ENCODE measurements at regions not wholly inside any gene's neighbourhood (a gene's known extent, or its start where the extent isn't known, plus 50 kb on each side); places are given as distances from the start of the nearest gene placed in this dataset.

DNA sequence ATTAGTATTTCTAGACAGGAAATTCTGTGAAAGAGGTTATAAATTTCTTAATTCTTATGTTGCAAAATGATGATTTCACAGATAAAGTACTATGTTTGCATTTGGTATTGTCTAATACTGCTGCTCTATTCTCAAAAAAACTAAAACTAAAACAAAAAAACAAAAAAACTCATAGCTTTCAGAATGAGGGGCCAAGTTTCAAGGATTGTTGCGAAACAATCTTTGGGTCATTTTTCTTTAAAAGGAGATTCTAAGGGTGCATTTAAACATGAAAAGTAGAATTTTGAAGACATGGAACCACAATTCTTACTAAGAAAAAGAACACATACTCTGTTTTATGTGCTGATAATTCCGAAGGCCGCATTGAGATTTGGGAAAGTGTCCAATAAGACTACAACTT lies 645.1 kb downstream of the ADGRL2 start:
- H3K9me3 ChIP-seq (ENCODE audit: control insufficient read depth in 2 of 2, insufficient read depth in 1 of 2, low read length in 1 of 2): no peaks in the 10 kb centered on the region
- no peaks in the 10 kb centered on the region for H3K36me3 ChIP-seq (ENCODE audit: control insufficient read depth in 2 of 2, insufficient read depth in 2 of 2, low read length in 1 of 2)
- no peak for DNase-seq (ENCODE audit: low read depth in 6 of 9, low spot score in 9 of 9)
- H3K4me1 ChIP-seq (ENCODE audit: control insufficient read depth in 2 of 2, insufficient read depth in 2 of 2, low read length in 2 of 2): no peaks in the 10 kb centered on the region
- no peaks in the 10 kb centered on the region for H3K27me3 ChIP-seq (ENCODE audit: control insufficient read depth in 2 of 2, insufficient read depth in 1 of 2, low read length in 1 of 2)
- 96% methylated on average over 3 of the region's 3 CpGs for WGBS
- H3K27ac ChIP-seq (ENCODE audit: low read depth in 1 of 2, low read length in 1 of 2): no peak overlapping the region
- H3K4me3 ChIP-seq (ENCODE audit: low read length in 2 of 2): no peak overlapping the region

DNA sequence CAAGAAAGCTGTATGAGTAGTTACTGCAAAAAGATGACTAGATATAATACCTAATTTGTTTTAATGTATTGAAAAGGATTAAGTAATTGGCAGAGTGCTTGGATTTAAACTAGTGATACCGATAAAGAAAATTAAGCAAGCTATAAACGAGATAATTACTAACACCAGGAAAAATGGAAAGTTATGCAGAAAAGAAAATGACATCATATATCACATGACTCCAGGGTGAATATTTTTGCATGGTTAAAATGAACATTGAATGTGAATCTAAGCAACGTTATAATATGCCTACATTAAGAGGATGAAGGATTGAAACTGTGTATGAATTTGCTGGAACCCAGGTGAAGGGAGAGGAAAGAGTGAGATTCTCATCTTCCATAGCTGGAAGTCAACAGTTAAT lies 644.4 kb downstream of the ADGRL2 start:
- no peaks in the 10 kb centered on the region for H3K4me1 ChIP-seq (ENCODE audit: control insufficient read depth in 2 of 2, insufficient read depth in 2 of 2, low read length in 2 of 2)
- no peaks in the 10 kb centered on the region for H3K27me3 ChIP-seq (ENCODE audit: control insufficient read depth in 2 of 2, insufficient read depth in 1 of 2, low read length in 1 of 2)
- no peaks in the 10 kb centered on the region for H3K36me3 ChIP-seq (ENCODE audit: control insufficient read depth in 2 of 2, insufficient read depth in 2 of 2, low read length in 1 of 2)
- H3K27ac ChIP-seq (ENCODE audit: low read depth in 1 of 2, low read length in 1 of 2): no peak overlapping the region
- WGBS: 95% methylated on average over 3 of the region's 3 CpGs
- no peak overlapping the region for H3K4me3 ChIP-seq (ENCODE audit: low read length in 2 of 2)
- DNase-seq (ENCODE audit: low read depth in 6 of 9, low spot score in 9 of 9): no peak
- H3K9me3 ChIP-seq (ENCODE audit: control insufficient read depth in 2 of 2, insufficient read depth in 1 of 2, low read length in 1 of 2): no peaks in the 10 kb centered on the region

GRCh38 chr1:82441402-82441801 lies 640.7 kb downstream of the ADGRL2 start:
- no peaks in the 10 kb centered on the region for H3K27me3 ChIP-seq (ENCODE audit: control insufficient read depth in 2 of 2, insufficient read depth in 1 of 2, low read length in 1 of 2)
- no peaks in the 10 kb centered on the region for H3K36me3 ChIP-seq (ENCODE audit: control insufficient read depth in 2 of 2, insufficient read depth in 2 of 2, low read length in 1 of 2)
- H3K4me1 ChIP-seq (ENCODE audit: control insufficient read depth in 2 of 2, insufficient read depth in 2 of 2, low read length in 2 of 2): no peaks in the 10 kb centered on the region
- no peak overlapping the region for H3K4me3 ChIP-seq (ENCODE audit: low read length in 2 of 2)
- no peak for DNase-seq (ENCODE audit: low read depth in 6 of 9, low spot score in 9 of 9)
- no peaks in the 10 kb centered on the region for H3K9me3 ChIP-seq (ENCODE audit: control insufficient read depth in 2 of 2, insufficient read depth in 1 of 2, low read length in 1 of 2)
- WGBS: 95% methylated on average over 4 of the region's 4 CpGs
- H3K27ac ChIP-seq (ENCODE audit: low read depth in 1 of 2, low read length in 1 of 2): no peak overlapping the region

DNA sequence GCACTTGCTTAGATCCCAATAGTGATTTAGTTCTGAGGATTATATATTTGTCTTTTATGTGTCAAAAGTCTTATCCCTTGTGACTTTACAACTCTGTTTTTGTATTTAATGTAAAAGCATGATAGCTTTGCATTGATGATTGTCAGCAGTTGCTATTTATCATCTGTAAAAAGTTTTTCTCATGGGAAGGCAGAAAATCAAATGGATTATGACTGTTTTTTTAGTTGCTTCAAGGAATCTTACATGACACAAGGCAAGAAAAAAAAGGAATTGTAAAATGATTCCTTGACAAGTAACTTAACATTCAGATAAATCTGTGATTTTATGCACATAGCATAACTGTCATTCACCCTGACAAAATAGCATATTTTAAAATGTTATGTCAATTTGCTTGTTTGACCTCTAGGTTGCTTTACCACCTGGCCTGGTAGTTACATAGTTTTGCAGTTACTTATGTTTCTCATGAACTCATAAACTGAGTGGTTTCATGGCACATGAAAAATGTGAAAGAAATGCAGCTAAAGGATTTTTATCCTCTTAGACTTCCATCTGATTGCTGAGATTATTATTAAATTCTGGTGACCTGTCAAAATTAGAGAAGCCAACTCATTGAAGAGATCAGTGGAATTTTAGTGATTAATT lies 622.6 kb downstream of the ADGRL2 start:
- Histone ChIP-seq H3K27ac (ENCODE audit: low read depth in 1 of 2, low read length in 1 of 2) (no peak overlapping the region), H3K4me3 (ENCODE audit: low read length in 2 of 2) (no peak overlapping the region), H3K27me3 (ENCODE audit: control insufficient read depth in 2 of 2, insufficient read depth in 1 of 2, low read length in 1 of 2) (no peaks in the 10 kb centered on the region)

GRCh38 chr1:82421782-82422181 lies 621.0 kb downstream of the ADGRL2 start:
- no peak for DNase-seq (ENCODE audit: low read depth in 6 of 9, low spot score in 9 of 9)
- 84% methylated on average over 2 of the region's 2 CpGs for WGBS

More for the DNA sequence above, 622.6 kb downstream of the ADGRL2 start:
- Histone ChIP-seq H3K9me3 (ENCODE audit: control insufficient read depth in 2 of 2, insufficient read depth in 1 of 2, low read length in 1 of 2) (no peaks in the 10 kb centered on the region), H3K36me3 (ENCODE audit: control insufficient read depth in 2 of 2, insufficient read depth in 2 of 2, low read length in 1 of 2) (no peaks in the 10 kb centered on the region), H3K4me1 (ENCODE audit: control insufficient read depth in 2 of 2, insufficient read depth in 2 of 2, low read length in 2 of 2) (no peaks in the 10 kb centered on the region)
- no peak for DNase-seq (ENCODE audit: low read depth in 6 of 9, low spot score in 9 of 9)

DNA sequence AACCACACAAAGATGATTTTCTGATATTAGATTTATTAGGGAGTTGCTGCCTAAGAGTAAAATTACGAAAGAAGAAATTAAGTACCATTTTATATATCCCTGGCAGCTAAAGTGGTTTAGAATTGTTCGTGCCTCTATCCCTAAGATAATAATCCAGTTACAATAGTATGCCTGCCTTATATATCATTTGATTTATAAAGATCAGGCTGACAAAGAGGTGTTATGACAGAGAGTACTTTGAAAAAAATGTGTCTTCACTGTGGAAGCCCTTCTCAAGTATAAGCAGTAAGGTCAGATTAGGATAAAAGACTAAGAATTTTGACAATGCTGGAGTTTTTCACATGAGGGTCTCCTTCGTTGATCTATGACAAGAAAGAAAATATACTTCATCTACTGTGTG lies 619.9 kb downstream of the ADGRL2 start:
- Histone ChIP-seq H3K4me1 (ENCODE audit: control insufficient read depth in 2 of 2, insufficient read depth in 2 of 2, low read length in 2 of 2) (no peaks in the 10 kb centered on the region), H3K36me3 (ENCODE audit: control insufficient read depth in 2 of 2, insufficient read depth in 2 of 2, low read length in 1 of 2) (no peaks in the 10 kb centered on the region), H3K27me3 (ENCODE audit: control insufficient read depth in 2 of 2, insufficient read depth in 1 of 2, low read length in 1 of 2) (no peaks in the 10 kb centered on the region), H3K9me3 (ENCODE audit: control insufficient read depth in 2 of 2, insufficient read depth in 1 of 2, low read length in 1 of 2) (no peaks in the 10 kb centered on the region), H3K4me3 (ENCODE audit: low read length in 2 of 2) (no peak overlapping the region), H3K27ac (ENCODE audit: low read depth in 1 of 2, low read length in 1 of 2) (no peak overlapping the region)
- 90% methylated on average over 3 of the region's 3 CpGs for WGBS
- no peak for DNase-seq (ENCODE audit: low read depth in 6 of 9, low spot score in 9 of 9)

More at GRCh38 chr1:82421782-82422181, 621.0 kb downstream of the ADGRL2 start:
- H3K9me3 ChIP-seq (ENCODE audit: control insufficient read depth in 2 of 2, insufficient read depth in 1 of 2, low read length in 1 of 2): no peaks in the 10 kb centered on the region
- no peak overlapping the region for H3K27ac ChIP-seq (ENCODE audit: low read depth in 1 of 2, low read length in 1 of 2)
- H3K36me3 ChIP-seq (ENCODE audit: control insufficient read depth in 2 of 2, insufficient read depth in 2 of 2, low read length in 1 of 2): no peaks in the 10 kb centered on the region
- H3K4me3 ChIP-seq (ENCODE audit: low read length in 2 of 2): no peak overlapping the region
- no peaks in the 10 kb centered on the region for H3K27me3 ChIP-seq (ENCODE audit: control insufficient read depth in 2 of 2, insufficient read depth in 1 of 2, low read length in 1 of 2)
- no peaks in the 10 kb centered on the region for H3K4me1 ChIP-seq (ENCODE audit: control insufficient read depth in 2 of 2, insufficient read depth in 2 of 2, low read length in 2 of 2)

GRCh38 chr1:82411605-82412004 lies 610.9 kb downstream of the ADGRL2 start:
- H3K27me3 ChIP-seq (ENCODE audit: control insufficient read depth in 2 of 2, insufficient read depth in 1 of 2, low read length in 1 of 2): no peaks in the 10 kb centered on the region
- WGBS: 91% methylated on average over 1 of the region's 1 CpG
- no peak overlapping the region for H3K27ac ChIP-seq (ENCODE audit: low read depth in 1 of 2, low read length in 1 of 2)
- no peak overlapping the region for H3K4me3 ChIP-seq (ENCODE audit: low read length in 2 of 2)
- no peaks in the 10 kb centered on the region for H3K4me1 ChIP-seq (ENCODE audit: control insufficient read depth in 2 of 2, insufficient read depth in 2 of 2, low read length in 2 of 2)
- no peak for DNase-seq (ENCODE audit: low read depth in 6 of 9, low spot score in 9 of 9)
- no peaks in the 10 kb centered on the region for H3K9me3 ChIP-seq (ENCODE audit: control insufficient read depth in 2 of 2, insufficient read depth in 1 of 2, low read length in 1 of 2)
- H3K36me3 ChIP-seq (ENCODE audit: control insufficient read depth in 2 of 2, insufficient read depth in 2 of 2, low read length in 1 of 2): no peaks in the 10 kb centered on the region

GRCh38 chr1:82405333-82405732 lies 604.6 kb downstream of the ADGRL2 start:
- Histone ChIP-seq H3K4me3 (ENCODE audit: low read length in 2 of 2) (no peak overlapping the region), H3K27ac (ENCODE audit: low read depth in 1 of 2, low read length in 1 of 2) (no peak overlapping the region), H3K4me1 (ENCODE audit: control insufficient read depth in 2 of 2, insufficient read depth in 2 of 2, low read length in 2 of 2) (no peaks in the 10 kb centered on the region), H3K9me3 (ENCODE audit: control insufficient read depth in 2 of 2, insufficient read depth in 1 of 2, low read length in 1 of 2) (no peaks in the 10 kb centered on the region), H3K36me3 (ENCODE audit: control insufficient read depth in 2 of 2, insufficient read depth in 2 of 2, low read length in 1 of 2) (no peaks in the 10 kb centered on the region), H3K27me3 (ENCODE audit: control insufficient read depth in 2 of 2, insufficient read depth in 1 of 2, low read length in 1 of 2) (no peaks in the 10 kb centered on the region)
- 93% methylated on average over 1 of the region's 1 CpG for WGBS
- DNase-seq (ENCODE audit: low read depth in 6 of 9, low spot score in 9 of 9): no peak

- H3K27ac ChIP-seq (ENCODE audit: low read depth in 1 of 2, low read length in 1 of 2): no peak overlapping the region
- no peak for DNase-seq (ENCODE audit: low read depth in 6 of 9, low spot score in 9 of 9)
- WGBS: 30% methylated on average over 1 of the region's 1 CpG
- H3K36me3 ChIP-seq (ENCODE audit: control insufficient read depth in 2 of 2, insufficient read depth in 2 of 2, low read length in 1 of 2): no peaks in the 10 kb centered on the region
- no peaks in the 10 kb centered on the region for H3K27me3 ChIP-seq (ENCODE audit: control insufficient read depth in 2 of 2, insufficient read depth in 1 of 2, low read length in 1 of 2)
- no peaks in the 10 kb centered on the region for H3K9me3 ChIP-seq (ENCODE audit: control insufficient read depth in 2 of 2, insufficient read depth in 1 of 2, low read length in 1 of 2)
- no peak overlapping the region for H3K4me3 ChIP-seq (ENCODE audit: low read length in 2 of 2)
- no peaks in the 10 kb centered on the region for H3K4me1 ChIP-seq (ENCODE audit: control insufficient read depth in 2 of 2, insufficient read depth in 2 of 2, low read length in 2 of 2)
Observed at GRCh38 chr1:82401116-82401515, 600.4 kb downstream of the ADGRL2 start.

- Histone ChIP-seq H3K4me3 (ENCODE audit: low read length in 2 of 2) (no peak overlapping the region), H3K4me1 (ENCODE audit: control insufficient read depth in 2 of 2, insufficient read depth in 2 of 2, low read length in 2 of 2) (no peaks in the 10 kb centered on the region), H3K27me3 (ENCODE audit: control insufficient read depth in 2 of 2, insufficient read depth in 1 of 2, low read length in 1 of 2) (no peaks in the 10 kb centered on the region), H3K36me3 (ENCODE audit: control insufficient read depth in 2 of 2, insufficient read depth in 2 of 2, low read length in 1 of 2) (no peaks in the 10 kb centered on the region), H3K9me3 (ENCODE audit: control insufficient read depth in 2 of 2, insufficient read depth in 1 of 2, low read length in 1 of 2) (no peaks in the 10 kb centered on the region), H3K27ac (ENCODE audit: low read depth in 1 of 2, low read length in 1 of 2) (no peak overlapping the region)
- WGBS: 84% methylated on average over 4 of the region's 4 CpGs
- no peak for DNase-seq (ENCODE audit: low read depth in 6 of 9, low spot score in 9 of 9)
Observed at GRCh38 chr1:82400521-82400920, 599.8 kb downstream of the ADGRL2 start.
